ENCODE measurements at regions not wholly inside any gene's neighbourhood (a gene's known extent, or its start where the extent isn't known, plus 50 kb on each side); places are given as distances from the start of the nearest gene placed in this dataset.

DNA sequence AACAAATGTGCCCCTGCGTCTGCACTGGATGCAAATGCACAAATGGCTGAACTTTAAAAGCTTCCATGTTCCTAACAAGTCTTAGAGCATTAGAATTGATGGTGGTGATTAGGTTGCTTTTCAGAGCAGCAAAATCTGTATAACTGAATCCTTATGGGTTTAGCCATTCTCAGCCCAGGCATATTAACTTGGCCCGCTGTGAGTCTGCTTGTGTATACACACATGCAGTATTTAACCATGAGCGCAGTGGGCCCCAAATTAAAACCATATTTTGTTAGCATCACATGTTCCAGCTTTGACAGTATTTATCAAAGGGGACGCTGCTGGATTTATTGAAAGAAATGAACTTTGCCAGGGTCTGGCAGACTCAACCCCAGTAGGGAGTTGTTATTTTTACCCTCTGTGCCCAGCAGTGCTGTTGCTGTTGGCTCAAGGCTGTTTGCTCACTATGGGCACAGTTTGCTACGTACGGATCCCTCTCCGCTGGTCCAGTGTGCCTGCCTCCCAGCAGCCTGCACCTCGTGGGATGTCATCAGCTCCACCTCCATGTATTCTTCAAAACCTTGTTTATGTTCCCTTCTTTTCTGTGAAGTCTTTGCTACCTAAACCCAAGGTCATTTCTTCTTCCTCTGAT, 144.7 kb downstream of the QRSL1 start:
- H3K4me2 ChIP-seq: no peak overlapping the region
- no peak overlapping the region for H3K4me3 Mint-ChIP-seq
- no peaks in the 10 kb centered on the region for H4K20me1 ChIP-seq (replicated peaks; ENCODE audit: insufficient read depth)
- no peak overlapping the region for H3K27ac ChIP-seq (ENCODE audit: low read depth)
- H3K9me3 Mint-ChIP-seq: peaks cover 33% of the 10 kb centered on the region
- peaks cover 14% of the 10 kb centered on the region for H3K4me1 Mint-ChIP-seq
- H2AFZ ChIP-seq: peak overlapping the region; percentile 86
- H3K36me3 ChIP-seq (ENCODE audit: insufficient read depth): peaks cover 8% of the 10 kb centered on the region
- no peak for DNase-seq (ENCODE audit: low spot score)
- ATAC-seq: no peak
- no peak overlapping the region for H3K4me3 ChIP-seq
- no peaks in the 10 kb centered on the region for H3K27me3 Mint-ChIP-seq (ENCODE audit: insufficient read depth, low read depth, poor library complexity)
- peaks cover 19% of the 10 kb centered on the region for H3K36me3 Mint-ChIP-seq (ENCODE audit: low read depth)
- H3K9me2 ChIP-seq (ENCODE audit: insufficient read depth): peaks cover 4% of the 10 kb centered on the region; the same call in 1 of the 2 replicates
- peaks cover 11% of the 10 kb centered on the region; the same call in 1 of the 2 replicates for H3K4me1 ChIP-seq (ENCODE audit: insufficient read depth)
- H3K79me2 ChIP-seq (replicated peaks; ENCODE audit: insufficient read depth): no peaks in the 10 kb centered on the region
- H3K27ac Mint-ChIP-seq: no peak overlapping the region
- TF ChIP-seq, protein P1, sequence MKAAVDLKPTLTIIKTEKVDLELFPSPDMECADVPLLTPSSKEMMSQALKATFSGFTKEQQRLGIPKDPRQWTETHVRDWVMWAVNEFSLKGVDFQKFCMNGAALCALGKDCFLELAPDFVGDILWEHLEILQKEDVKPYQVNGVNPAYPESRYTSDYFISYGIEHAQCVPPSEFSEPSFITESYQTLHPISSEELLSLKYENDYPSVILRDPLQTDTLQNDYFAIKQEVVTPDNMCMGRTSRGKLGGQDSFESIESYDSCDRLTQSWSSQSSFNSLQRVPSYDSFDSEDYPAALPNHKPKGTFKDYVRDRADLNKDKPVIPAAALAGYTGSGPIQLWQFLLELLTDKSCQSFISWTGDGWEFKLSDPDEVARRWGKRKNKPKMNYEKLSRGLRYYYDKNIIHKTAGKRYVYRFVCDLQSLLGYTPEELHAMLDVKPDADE (IDR thresholded peaks at IDR 0.05): no peak
- no peak for TF ChIP-seq POLR2AphosphoS5 (IDR thresholded peaks at IDR 0.05; ENCODE audit: low read depth)
- TF ChIP-seq JUNB (IDR thresholded peaks at IDR 0.05; ENCODE audit: unreplicated experiment): no peak
- TF ChIP-seq STAT1 (IDR thresholded peaks at IDR 0.05; ENCODE audit: unreplicated experiment): no peak
- TF ChIP-seq, protein P2, sequence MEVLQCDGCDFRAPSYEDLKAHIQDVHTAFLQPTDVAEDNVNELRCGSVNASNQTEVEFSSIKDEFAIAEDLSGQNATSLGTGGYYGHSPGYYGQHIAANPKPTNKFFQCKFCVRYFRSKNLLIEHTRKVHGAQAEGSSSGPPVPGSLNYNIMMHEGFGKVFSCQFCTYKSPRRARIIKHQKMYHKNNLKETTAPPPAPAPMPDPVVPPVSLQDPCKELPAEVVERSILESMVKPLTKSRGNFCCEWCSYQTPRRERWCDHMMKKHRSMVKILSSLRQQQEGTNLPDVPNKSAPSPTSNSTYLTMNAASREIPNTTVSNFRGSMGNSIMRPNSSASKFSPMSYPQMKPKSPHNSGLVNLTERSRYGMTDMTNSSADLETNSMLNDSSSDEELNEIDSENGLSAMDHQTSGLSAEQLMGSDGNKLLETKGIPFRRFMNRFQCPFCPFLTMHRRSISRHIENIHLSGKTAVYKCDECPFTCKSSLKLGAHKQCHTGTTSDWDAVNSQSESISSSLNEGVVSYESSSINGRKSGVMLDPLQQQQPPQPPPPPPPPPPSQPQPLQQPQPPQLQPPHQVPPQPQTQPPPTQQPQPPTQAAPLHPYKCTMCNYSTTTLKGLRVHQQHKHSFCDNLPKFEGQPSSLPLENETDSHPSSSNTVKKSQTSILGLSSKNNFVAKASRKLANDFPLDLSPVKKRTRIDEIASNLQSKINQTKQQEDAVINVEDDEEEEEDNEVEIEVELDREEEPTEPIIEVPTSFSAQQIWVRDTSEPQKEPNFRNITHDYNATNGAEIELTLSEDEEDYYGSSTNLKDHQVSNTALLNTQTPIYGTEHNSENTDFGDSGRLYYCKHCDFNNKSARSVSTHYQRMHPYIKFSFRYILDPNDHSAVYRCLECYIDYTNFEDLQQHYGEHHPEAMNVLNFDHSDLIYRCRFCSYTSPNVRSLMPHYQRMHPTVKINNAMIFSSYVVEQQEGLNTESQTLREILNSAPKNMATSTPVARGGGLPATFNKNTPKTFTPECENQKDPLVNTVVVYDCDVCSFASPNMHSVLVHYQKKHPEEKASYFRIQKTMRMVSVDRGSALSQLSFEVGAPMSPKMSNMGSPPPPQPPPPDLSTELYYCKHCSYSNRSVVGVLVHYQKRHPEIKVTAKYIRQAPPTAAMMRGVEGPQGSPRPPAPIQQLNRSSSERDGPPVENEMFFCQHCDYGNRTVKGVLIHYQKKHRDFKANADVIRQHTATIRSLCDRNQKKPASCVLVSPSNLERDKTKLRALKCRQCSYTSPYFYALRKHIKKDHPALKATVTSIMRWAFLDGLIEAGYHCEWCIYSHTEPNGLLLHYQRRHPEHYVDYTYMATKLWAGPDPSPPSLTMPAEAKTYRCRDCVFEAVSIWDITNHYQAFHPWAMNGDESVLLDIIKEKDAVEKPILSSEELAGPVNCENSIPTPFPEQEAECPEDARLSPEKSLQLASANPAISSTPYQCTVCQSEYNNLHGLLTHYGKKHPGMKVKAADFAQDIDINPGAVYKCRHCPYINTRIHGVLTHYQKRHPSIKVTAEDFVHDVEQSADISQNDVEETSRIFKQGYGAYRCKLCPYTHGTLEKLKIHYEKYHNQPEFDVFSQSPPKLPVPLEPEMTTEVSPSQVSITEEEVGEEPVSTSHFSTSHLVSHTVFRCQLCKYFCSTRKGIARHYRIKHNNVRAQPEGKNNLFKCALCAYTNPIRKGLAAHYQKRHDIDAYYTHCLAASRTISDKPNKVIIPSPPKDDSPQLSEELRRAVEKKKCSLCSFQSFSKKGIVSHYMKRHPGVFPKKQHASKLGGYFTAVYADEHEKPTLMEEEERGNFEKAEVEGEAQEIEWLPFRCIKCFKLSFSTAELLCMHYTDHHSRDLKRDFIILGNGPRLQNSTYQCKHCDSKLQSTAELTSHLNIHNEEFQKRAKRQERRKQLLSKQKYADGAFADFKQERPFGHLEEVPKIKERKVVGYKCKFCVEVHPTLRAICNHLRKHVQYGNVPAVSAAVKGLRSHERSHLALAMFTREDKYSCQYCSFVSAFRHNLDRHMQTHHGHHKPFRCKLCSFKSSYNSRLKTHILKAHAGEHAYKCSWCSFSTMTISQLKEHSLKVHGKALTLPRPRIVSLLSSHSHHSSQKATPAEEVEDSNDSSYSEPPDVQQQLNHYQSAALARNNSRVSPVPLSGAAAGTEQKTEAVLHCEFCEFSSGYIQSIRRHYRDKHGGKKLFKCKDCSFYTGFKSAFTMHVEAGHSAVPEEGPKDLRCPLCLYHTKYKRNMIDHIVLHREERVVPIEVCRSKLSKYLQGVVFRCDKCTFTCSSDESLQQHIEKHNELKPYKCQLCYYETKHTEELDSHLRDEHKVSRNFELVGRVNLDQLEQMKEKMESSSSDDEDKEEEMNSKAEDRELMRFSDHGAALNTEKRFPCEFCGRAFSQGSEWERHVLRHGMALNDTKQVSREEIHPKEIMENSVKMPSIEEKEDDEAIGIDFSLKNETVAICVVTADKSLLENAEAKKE (CRISPR knock-in tag; IDR thresholded peaks at IDR 0.05): no peak
- TF ChIP-seq, protein P3, sequence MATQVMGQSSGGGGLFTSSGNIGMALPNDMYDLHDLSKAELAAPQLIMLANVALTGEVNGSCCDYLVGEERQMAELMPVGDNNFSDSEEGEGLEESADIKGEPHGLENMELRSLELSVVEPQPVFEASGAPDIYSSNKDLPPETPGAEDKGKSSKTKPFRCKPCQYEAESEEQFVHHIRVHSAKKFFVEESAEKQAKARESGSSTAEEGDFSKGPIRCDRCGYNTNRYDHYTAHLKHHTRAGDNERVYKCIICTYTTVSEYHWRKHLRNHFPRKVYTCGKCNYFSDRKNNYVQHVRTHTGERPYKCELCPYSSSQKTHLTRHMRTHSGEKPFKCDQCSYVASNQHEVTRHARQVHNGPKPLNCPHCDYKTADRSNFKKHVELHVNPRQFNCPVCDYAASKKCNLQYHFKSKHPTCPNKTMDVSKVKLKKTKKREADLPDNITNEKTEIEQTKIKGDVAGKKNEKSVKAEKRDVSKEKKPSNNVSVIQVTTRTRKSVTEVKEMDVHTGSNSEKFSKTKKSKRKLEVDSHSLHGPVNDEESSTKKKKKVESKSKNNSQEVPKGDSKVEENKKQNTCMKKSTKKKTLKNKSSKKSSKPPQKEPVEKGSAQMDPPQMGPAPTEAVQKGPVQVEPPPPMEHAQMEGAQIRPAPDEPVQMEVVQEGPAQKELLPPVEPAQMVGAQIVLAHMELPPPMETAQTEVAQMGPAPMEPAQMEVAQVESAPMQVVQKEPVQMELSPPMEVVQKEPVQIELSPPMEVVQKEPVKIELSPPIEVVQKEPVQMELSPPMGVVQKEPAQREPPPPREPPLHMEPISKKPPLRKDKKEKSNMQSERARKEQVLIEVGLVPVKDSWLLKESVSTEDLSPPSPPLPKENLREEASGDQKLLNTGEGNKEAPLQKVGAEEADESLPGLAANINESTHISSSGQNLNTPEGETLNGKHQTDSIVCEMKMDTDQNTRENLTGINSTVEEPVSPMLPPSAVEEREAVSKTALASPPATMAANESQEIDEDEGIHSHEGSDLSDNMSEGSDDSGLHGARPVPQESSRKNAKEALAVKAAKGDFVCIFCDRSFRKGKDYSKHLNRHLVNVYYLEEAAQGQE (IDR thresholded peaks at IDR 0.05; ENCODE audit: unreplicated experiment): no peak
- no peak for TF ChIP-seq ZNF331 (CRISPR knock-in tag; IDR thresholded peaks at IDR 0.05; ENCODE audit: low read depth)
- no peak for TF ChIP-seq EZH2 (IDR thresholded peaks at IDR 0.05; ENCODE audit: low read depth, unreplicated experiment)
- TF ChIP-seq CREB1 (CRISPR knock-in tag; IDR thresholded peaks at IDR 0.05; ENCODE audit: low read depth): no peak
- no peak for TF ChIP-seq NANOG (IDR thresholded peaks at IDR 0.05; ENCODE audit: borderline replicate concordance)
- TF ChIP-seq ZNF114 (CRISPR knock-in tag; IDR thresholded peaks at IDR 0.05): no peak
- no peak for TF ChIP-seq EZH2phosphoT487 (IDR thresholded peaks at IDR 0.05; ENCODE audit: unreplicated experiment)
- TF ChIP-seq, protein P4, sequence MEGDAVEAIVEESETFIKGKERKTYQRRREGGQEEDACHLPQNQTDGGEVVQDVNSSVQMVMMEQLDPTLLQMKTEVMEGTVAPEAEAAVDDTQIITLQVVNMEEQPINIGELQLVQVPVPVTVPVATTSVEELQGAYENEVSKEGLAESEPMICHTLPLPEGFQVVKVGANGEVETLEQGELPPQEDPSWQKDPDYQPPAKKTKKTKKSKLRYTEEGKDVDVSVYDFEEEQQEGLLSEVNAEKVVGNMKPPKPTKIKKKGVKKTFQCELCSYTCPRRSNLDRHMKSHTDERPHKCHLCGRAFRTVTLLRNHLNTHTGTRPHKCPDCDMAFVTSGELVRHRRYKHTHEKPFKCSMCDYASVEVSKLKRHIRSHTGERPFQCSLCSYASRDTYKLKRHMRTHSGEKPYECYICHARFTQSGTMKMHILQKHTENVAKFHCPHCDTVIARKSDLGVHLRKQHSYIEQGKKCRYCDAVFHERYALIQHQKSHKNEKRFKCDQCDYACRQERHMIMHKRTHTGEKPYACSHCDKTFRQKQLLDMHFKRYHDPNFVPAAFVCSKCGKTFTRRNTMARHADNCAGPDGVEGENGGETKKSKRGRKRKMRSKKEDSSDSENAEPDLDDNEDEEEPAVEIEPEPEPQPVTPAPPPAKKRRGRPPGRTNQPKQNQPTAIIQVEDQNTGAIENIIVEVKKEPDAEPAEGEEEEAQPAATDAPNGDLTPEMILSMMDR (conservative IDR thresholded peaks at IDR 0.05; ENCODE audit: low read depth in 2 of 2): no peak
- H3K27me3 ChIP-seq (ENCODE audit: insufficient read depth): no peaks in the 10 kb centered on the region
- no peaks in the 10 kb centered on the region for H3F3A ChIP-seq (replicated peaks; ENCODE audit: low read depth)

Data from GM23338 (cell line).